H1 (cell line): ENCODE measurements at regions not wholly inside any gene's neighbourhood (a gene's known extent, or its start where the extent isn't known, plus 50 kb on each side); places are given as distances from the start of the nearest gene placed in this dataset.

ENCODE experiments used
- CTCF ChIA-PET: fragments of 300-600 bp; sonication (Branson Sonifier 250); formaldehyde crosslinking; loops from one replicate; lab custom pipeline; 2021; ENCODE audit not compliant: partially characterized antibody; lab: Charles Lee
- POLR2A ChIA-PET: fragments of 300-600 bp; sonication (Branson Sonifier 250); formaldehyde crosslinking; loops from one replicate; lab custom pipeline; 2021; ENCODE audit warnings: inconsistent platforms; ENCODE audit not compliant: partially characterized antibody; lab: Charles Lee
- DNase-seq, 2 experiments: peaks; one replicate each; pipeline versions ENCODE4 v3.0.0 to v3.0.0-alpha.2; 2010 to 2022; ENCODE audit warnings: low spot score in 2 of 2, low read depth in 1 of 2, mixed read lengths in 1 of 2
- FAIRE-seq: peaks from 2 replicates; lab custom pipeline; 2011; peaks lifted over from hg19 to GRCh38; lab: Jason Lieb, UNC
- H2AFZ ChIP-seq: 2 replicates; pipeline ENCODE4 v1.8.1; 2012; ENCODE audit warnings: low read length, inconsistent platforms
- H2AK5ac ChIP-seq: 2 replicates; pipeline ENCODE4 v1.6.1; 2013; ENCODE audit warnings: low read depth, low read length
- H2BK120ac ChIP-seq: replicated peaks from 2 replicates; pipeline ENCODE3; 2013; ENCODE audit warnings: low read depth, low read length, inconsistent platforms
- H2BK12ac ChIP-seq: 2 replicates; pipeline ENCODE4 v1.6.1; 2013; ENCODE audit warnings: low read depth, low read length
- H2BK15ac ChIP-seq: 2 replicates; pipeline ENCODE4 v1.6.1; 2013; ENCODE audit warnings: low read length
- H2BK20ac ChIP-seq: 2 replicates; pipeline ENCODE4 v1.6.1; 2013; ENCODE audit warnings: low read length
- H2BK5ac ChIP-seq: 2 replicates; pipeline ENCODE4 v1.6.1; 2013; ENCODE audit warnings: low read depth, low read length
- H3K14ac ChIP-seq: 2 replicates; pipeline ENCODE4 v1.6.1; 2013; ENCODE audit warnings: inconsistent platforms; ENCODE audit not compliant: insufficient read length
- H3K18ac ChIP-seq: 2 replicates; pipeline ENCODE4 v1.6.1; 2013; ENCODE audit warnings: low read length; ENCODE audit errors: extremely low read depth
- H3K23ac ChIP-seq: 2 replicates; pipeline ENCODE4 v1.6.1; 2013; ENCODE audit warnings: inconsistent platforms; ENCODE audit not compliant: insufficient read length
- H3K23me2 ChIP-seq: 2 replicates; pipeline ENCODE4 v1.6.1; 2013; ENCODE audit warnings: low read depth, low read length
- H3K27ac ChIP-seq: 2 replicates; pipeline ENCODE4 v1.6.1; 2011; ENCODE audit warnings: low read depth, low read length, inconsistent platforms
- H3K27me3 ChIP-seq, 4 experiments: replicated peaks in 1 of 4; 1 replicate in 1 of 4; 2 replicates in 3 of 4; pipeline versions ENCODE4 v1.6.1 to v1.8.1; 2011 to 2013; ENCODE audit warnings: low read length in 3 of 4, mild to moderate bottlenecking in 3 of 4, inconsistent platforms in 2 of 4, mixed read lengths in 2 of 4, moderate library complexity in 1 of 4; ENCODE audit not compliant: control insufficient read depth in 3 of 4, insufficient read depth in 3 of 4; ENCODE audit errors: extremely low read depth in 1 of 4
- H3K36me3 ChIP-seq, 4 experiments: 2 replicates each; pipeline versions ENCODE4 v1.6.1 to v1.8.1; 2011 to 2013; ENCODE audit warnings: mild to moderate bottlenecking in 4 of 4, low read length in 3 of 4, moderate library complexity in 2 of 4, control low read depth in 1 of 4, inconsistent platforms in 1 of 4; ENCODE audit not compliant: insufficient read depth in 4 of 4, control insufficient read depth in 2 of 4
- H3K4ac ChIP-seq: replicated peaks from 2 replicates; pipeline ENCODE3; 2013; ENCODE audit warnings: low read length, low read depth, mixed read lengths, inconsistent platforms; ENCODE audit not compliant: insufficient read length
- H3K4me1 ChIP-seq, 4 experiments: replicated peaks in 1 of 4; 1 replicate in 1 of 4; 2 replicates in 3 of 4; pipeline versions ENCODE4 v1.6.1 to v1.8.1; 2011 to 2013; ENCODE audit warnings: low read length in 3 of 4, inconsistent platforms in 2 of 4, mixed read lengths in 1 of 4; ENCODE audit not compliant: insufficient read depth in 4 of 4, control insufficient read depth in 3 of 4
- H3K4me2 ChIP-seq, 2 experiments: 2 replicates each; pipeline versions ENCODE4 v1.6.1 to v1.8.1; 2011 to 2013; ENCODE audit warnings: low read depth in 2 of 2, low read length in 2 of 2, control low read depth in 1 of 2, inconsistent platforms in 1 of 2, mild to moderate bottlenecking in 1 of 2; ENCODE audit not compliant: insufficient read depth in 1 of 2
- H3K4me3 ChIP-seq, 4 experiments: fragments of 200-600, 300-600 bp in 1 of 4; sonication (generic), shearing (Covaris generic), sonication (Bioruptor Twin) in 1 of 4; 2 replicates each; pipeline versions ENCODE4 v1.5.1 to v1.8.1; 2011 to 2016; ENCODE audit warnings: low read length in 4 of 4, low read depth in 3 of 4, control low read depth in 2 of 4, inconsistent platforms in 2 of 4, mild to moderate bottlenecking in 2 of 4, mixed read lengths in 1 of 4, moderate library complexity in 1 of 4; ENCODE audit not compliant: insufficient read depth in 2 of 4; ENCODE audit errors: extremely low read depth in 1 of 4
- H3K56ac ChIP-seq: replicated peaks from 2 replicates; pipeline ENCODE3; 2013; ENCODE audit warnings: low read depth, mild to moderate bottlenecking, mixed read lengths, low read length, inconsistent platforms; ENCODE audit not compliant: insufficient read length
- H3K79me1 ChIP-seq: 2 replicates; pipeline ENCODE4 v1.6.1; 2013; ENCODE audit warnings: low read depth, low read length, control low read depth
- H3K79me2 ChIP-seq, 2 experiments: 2 replicates each; pipeline versions ENCODE4 v1.6.1 to v1.8.1; 2012 to 2013; ENCODE audit warnings: low read length in 2 of 2, mild to moderate bottlenecking in 2 of 2, inconsistent platforms in 1 of 2; ENCODE audit not compliant: insufficient read depth in 2 of 2, control insufficient read depth in 1 of 2
- H3K9ac ChIP-seq, 4 experiments: replicated peaks in 1 of 4; 1 replicate in 1 of 4; 2 replicates in 3 of 4; pipeline versions ENCODE4 v1.6.1 to v1.8.1; 2011 to 2013; ENCODE audit warnings: low read depth in 3 of 4, low read length in 3 of 4, control low read depth in 2 of 4, mild to moderate bottlenecking in 2 of 4, moderate library complexity in 2 of 4, inconsistent platforms in 1 of 4; ENCODE audit errors: extremely low read depth in 1 of 4
- H3K9me3 ChIP-seq, 2 experiments: 2 replicates each; pipeline versions ENCODE4 v1.6.1 to v1.8.1; 2012 to 2013; ENCODE audit warnings: mild to moderate bottlenecking in 2 of 2, moderate library complexity in 2 of 2, control low read depth in 1 of 2, inconsistent platforms in 1 of 2, low read depth in 1 of 2, low read length in 1 of 2, mixed read lengths in 1 of 2; ENCODE audit not compliant: insufficient read depth in 2 of 2
- H4K20me1 ChIP-seq, 2 experiments: replicated peaks in 1 of 2; 2 replicates each; pipeline versions ENCODE3 to v1.8.1; 2011 to 2013; ENCODE audit warnings: inconsistent platforms in 2 of 2, low read length in 2 of 2, mild to moderate bottlenecking in 1 of 2; ENCODE audit not compliant: insufficient read depth in 2 of 2, control insufficient read depth in 1 of 2
- H4K5ac ChIP-seq: 2 replicates; pipeline ENCODE4 v1.6.1; 2013; ENCODE audit warnings: low read length, low read depth, mixed read lengths, inconsistent platforms; ENCODE audit not compliant: insufficient read length
- H4K8ac ChIP-seq: 2 replicates; pipeline ENCODE4 v1.8.0; 2013; ENCODE audit warnings: mild to moderate bottlenecking, moderate library complexity, low read length, inconsistent platforms; ENCODE audit not compliant: insufficient read depth; ENCODE audit errors: extremely low read depth
- H4K91ac ChIP-seq: replicated peaks from 2 replicates; pipeline ENCODE3; 2013; ENCODE audit warnings: low read length, mixed read lengths, inconsistent platforms; ENCODE audit not compliant: insufficient read length
- HDAC2 ChIP-seq, 2 experiments: fragments of 300-600 bp in 1 of 2; sonication (generic) in 1 of 2; IDR thresholded peaks; 2 replicates each; pipeline ENCODE4 v1.6.1; 2011 to 2012; ENCODE audit warnings: low read depth in 2 of 2, low read length in 2 of 2, mild to moderate bottlenecking in 2 of 2, moderate library complexity in 2 of 2, borderline replicate concordance in 1 of 2, inconsistent platforms in 1 of 2
- NRF1 ChIP-seq: IDR thresholded peaks from 2 replicates; pipeline ENCODE4 v1.6.1; 2011; ENCODE audit warnings: mild to moderate bottlenecking, low read depth, low read length, improper control_type of control experiment
- POLR2A ChIP-seq, 2 experiments: IDR thresholded peaks; 1 replicate in 1 of 2; 2 replicates in 1 of 2; pipeline ENCODE4 v1.6.1; 2011; ENCODE audit warnings: low read depth in 2 of 2, low read length in 2 of 2, mild to moderate bottlenecking in 2 of 2; ENCODE audit errors: control extremely low read depth in 1 of 2
- SIN3A ChIP-seq, 2 experiments: IDR thresholded peaks in 1 of 2; conservative IDR thresholded peaks in 1 of 2; 2 replicates each; pipeline ENCODE4 v1.6.1; 2011 to 2012; ENCODE audit warnings: low read length in 2 of 2, improper control_type of control experiment in 1 of 2, low read depth in 1 of 2, mild to moderate bottlenecking in 1 of 2
- SP4 ChIP-seq: IDR thresholded peaks from 2 replicates; pipeline ENCODE4 v1.6.1; 2012; ENCODE audit warnings: low read length, inconsistent platforms
- TCF12 ChIP-seq: IDR thresholded peaks from 2 replicates; pipeline ENCODE4 v1.6.1; 2011; ENCODE audit warnings: low read depth, mild to moderate bottlenecking, low read length
- WGBS, 2 experiments: shearing (Covaris generic) in 1 of 2; methylation state at CpG; one replicate each; pipeline versions ENCODE4 v1.1.6 to v1.1.7; 2013 to 2015; ENCODE audit warnings: low lambda C conversion rate in 2 of 2, mixed read lengths in 2 of 2, inconsistent platforms in 1 of 2, low coverage in 1 of 2, missing lambda C conversion rate in 1 of 2; ENCODE audit not compliant: insufficient replicate concordance in 2 of 2, insufficient coverage in 1 of 2, insufficient read length in 1 of 2; ENCODE audit errors: extremely low coverage in 1 of 2, missing lambda C conversion rate in 1 of 2; 5-methylcytosine and 5-hydroxymethylcytosine counted together

GRCh38 chr4:23697722-23698121 is 192.1 kb downstream of the PPARGC1A start:
- POLR2A ChIA-PET = no interaction called here

More at GRCh38 chr4:23697722-23698121, 192.1 kb downstream of the PPARGC1A start:
- CTCF ChIA-PET = interaction anchor here (0.6 to 1.5 kb wide), 4 partner anchors 11 to 1157 kb away, joined by 3 read pairs; no protein-coding TSS in a partner anchor
- Histone ChIP-seq H3K23me2 (no peaks in the 10 kb centered on the region), H4K20me1 (no peaks in the 10 kb centered on the region), H3K4me3 (no peak overlapping the region), H3K79me2 (no peaks in the 10 kb centered on the region), H2AK5ac (no peak overlapping the region), H3K18ac (no peak overlapping the region), H3K14ac (no peak overlapping the region), H3K23ac (no peak overlapping the region), H2BK120ac (no peak overlapping the region), H3K27ac (no peak overlapping the region), H3K4me1 (no peaks in the 10 kb centered on the region), H2BK15ac (no peak overlapping the region), H4K5ac (no peak overlapping the region), H3K36me3 (no peaks in the 10 kb centered on the region), H4K8ac (no peak overlapping the region), H2BK5ac (no peak overlapping the region), H4K91ac (no peak overlapping the region), H2BK12ac (no peak overlapping the region), H3K56ac (no peak overlapping the region), H3K9ac (no peak overlapping the region), H3K9me3 (no peaks in the 10 kb centered on the region), H3K4me2 (no peak overlapping the region), H3K27me3 (no peaks in the 10 kb centered on the region), H2BK20ac (no peak overlapping the region), H3K79me1 (no peaks in the 10 kb centered on the region), H3K4ac (no peak overlapping the region), H2AFZ (no peak overlapping the region)
- 93% methylated on average over 3 of the region's 3 CpGs; no CpG with 5 or more reads in 1 of the 2 experiments for WGBS, 2 experiments
- DNase-seq = no peak
- no peak for FAIRE-seq
- TF ChIP-seq NRF1 (no peak), HDAC2 (IDR thresholded peaks at IDR 0.05; ENCODE audit: borderline replicate concordance in 1 of 2, low read depth in 2 of 2, low read length in 2 of 2) (no peak), SP4 (no peak), POLR2A (IDR thresholded peaks at IDR 0.05; ENCODE audit: control extremely low read depth in 1 of 2, low read depth in 2 of 2, low read length in 2 of 2) (no peak), SIN3A (conservative IDR thresholded peaks at IDR 0.05 in 1 of 2, IDR thresholded peaks at IDR 0.05 in 1 of 2; ENCODE audit: low read depth in 1 of 2, low read length in 2 of 2) (no peak), TCF12 (no peak)
